Peyer's patch (tissue), 4 donors: ENCODE measurements at regions not wholly inside any gene's neighbourhood (a gene's known extent, or its start where the extent isn't known, plus 50 kb on each side); places are given as distances from the start of the nearest gene placed in this dataset.
A peak's percentile ranks its signal among the peaks of the same experiment; 100 is the strongest.
"Not testable (repeated sequence)": the region's sequence is repeated elsewhere in the genome, so short reads cannot be mapped to it uniquely, and the experiment has no call there.

Experiments
- DNase-seq, 3 donors: peaks; one replicate each; pipeline ENCODE4 v3.0.0-alpha.2; 2017 to 2019
- H3K27ac ChIP-seq, 4 donors: fragments of 200-600 bp; sonication (generic); one replicate each; pipeline ENCODE4 v1.5.1; 2016 to 2019
- H3K27me3 ChIP-seq, 2 donors: fragments of 200-600 bp; sonication (generic); one replicate each; pipeline ENCODE4 v1.5.1; 2019
- H3K36me3 ChIP-seq, 3 donors: fragments of 200-600 bp; sonication (generic); one replicate each; pipeline ENCODE4 v1.5.1; 2016 to 2019
- H3K4me1 ChIP-seq, 4 donors: fragments of 200-600 bp; sonication (generic); one replicate each; pipeline ENCODE4 v1.5.1; 2016 to 2019
- H3K4me3 ChIP-seq, 4 donors: fragments of 200-600 bp; sonication (generic); 1 replicate in 3 of 4; 2 replicates in 1 of 4; pipeline ENCODE4 v1.5.1; 2016 to 2019; ENCODE audit warnings: mild to moderate bottlenecking in 1 of 4
- H3K9me3 ChIP-seq, 4 donors: fragments of 200-600 bp; sonication (generic); one replicate each; pipeline ENCODE4 v1.5.1; 2016 to 2019; ENCODE audit warnings: mild to moderate bottlenecking in 1 of 4
- CTCF ChIP-seq, 6 experiments: fragments of 450-650 bp in 4 of 6; fragments of 200-600 bp in 2 of 6; sonication (generic) in 1 of 6; IDR thresholded peaks; one replicate each; pipeline ENCODE4 v1.5.1; 2017 to 2019; ENCODE audit warnings: antibody characterized with exemption in 6 of 6, mild to moderate bottlenecking in 3 of 6, moderate library complexity in 1 of 6
- POLR2A ChIP-seq, 2 donors: fragments of 450-650 bp; IDR thresholded peaks; one replicate each; pipeline ENCODE4 v1.5.1; 2017; ENCODE audit warnings: antibody characterized with exemption in 2 of 2, mild to moderate bottlenecking in 2 of 2, moderate library complexity in 2 of 2

- no peak overlapping the region for H3K27ac ChIP-seq
- no peak for TF ChIP-seq POLR2A (IDR thresholded peaks at IDR 0.05)
- TF ChIP-seq CTCF (IDR thresholded peaks at IDR 0.05) = no peak
- H3K9me3 ChIP-seq = peaks cover 0 to 2% (median 0%) of the 10 kb centered on the region in 4 donors
- no peak overlapping the region for H3K4me3 ChIP-seq
- H3K4me1 ChIP-seq = no peaks in the 10 kb centered on the region
- no peaks in the 10 kb centered on the region for H3K27me3 ChIP-seq
- DNase-seq = no peak
- no peaks in the 10 kb centered on the region for H3K36me3 ChIP-seq
These were observed 1136.7 kb downstream of the TMEM121 start for GRCh38 chr14:106662936-106663550.

- H3K4me1 ChIP-seq, H3K9me3 ChIP-seq, H3K27ac ChIP-seq, H3K4me3 ChIP-seq, H3K27me3 ChIP-seq, H3K36me3 ChIP-seq: not testable (repeated sequence)
- DNase-seq = peak in 1 of 3 donors; percentile 52
- TF ChIP-seq CTCF (IDR thresholded peaks at IDR 0.05) = peak in 5 of 6 experiments; percentile 7 to 62 (median 18)
These were observed 1137.5 kb downstream of the TMEM121 start for GRCh38 chr14:106663805-106664410.

- DNase-seq = no peak
- TF ChIP-seq CTCF (IDR thresholded peaks at IDR 0.05) (no peak), POLR2A (IDR thresholded peaks at IDR 0.05) (no peak)
- Histone ChIP-seq H3K27ac (no peak overlapping the region), H3K4me1 (no peaks in the 10 kb centered on the region), H3K27me3 (no peaks in the 10 kb centered on the region), H3K4me3 (no peak overlapping the region), H3K9me3 (peaks cover 0 to 2% (median 0%) of the 10 kb centered on the region in 4 donors), H3K36me3 (no peaks in the 10 kb centered on the region)
These were observed 1139.4 kb downstream of the TMEM121 start for GRCh38 chr14:106665814-106666213.

GRCh38 chr14:106666341-106666740 lies 1140.0 kb downstream of the TMEM121 start:
- no peak for TF ChIP-seq CTCF (IDR thresholded peaks at IDR 0.05)
- no peak for TF ChIP-seq POLR2A (IDR thresholded peaks at IDR 0.05)
- Histone ChIP-seq H3K4me3 (no peak overlapping the region), H3K27me3 (no peaks in the 10 kb centered on the region), H3K4me1 (no peaks in the 10 kb centered on the region), H3K9me3 (peaks cover 0 to 2% (median 0%) of the 10 kb centered on the region in 4 donors), H3K36me3 (no peaks in the 10 kb centered on the region), H3K27ac (no peak overlapping the region)
- DNase-seq = no peak

- H3K27me3 ChIP-seq = no peaks in the 10 kb centered on the region
- no peak overlapping the region for H3K27ac ChIP-seq
- no peaks in the 10 kb centered on the region for H3K36me3 ChIP-seq
- TF ChIP-seq POLR2A (IDR thresholded peaks at IDR 0.05) (no peak), CTCF (IDR thresholded peaks at IDR 0.05) (no peak)
- H3K9me3 ChIP-seq = no peaks in the 10 kb centered on the region
- no peak overlapping the region for H3K4me3 ChIP-seq
- DNase-seq = no peak
- no peaks in the 10 kb centered on the region for H3K4me1 ChIP-seq
These were observed 1143.6 kb downstream of the TMEM121 start for GRCh38 chr14:106670011-106670410.

- not testable (repeated sequence) for DNase-seq, H3K9me3 ChIP-seq, H3K4me3 ChIP-seq, H3K36me3 ChIP-seq, H3K27me3 ChIP-seq, H3K4me1 ChIP-seq, H3K27ac ChIP-seq
These were observed 1147.7 kb downstream of the TMEM121 start for GRCh38 chr14:106674093-106674492.

GRCh38 chr14:106674509-106675125 lies 1148.2 kb downstream of the TMEM121 start:
- peak in 2 of 3 donors; percentile 74 to 77 for DNase-seq
- H3K27me3 ChIP-seq, H3K9me3 ChIP-seq, H3K36me3 ChIP-seq, H3K4me1 ChIP-seq, H3K27ac ChIP-seq, H3K4me3 ChIP-seq: not testable (repeated sequence)

GRCh38 chr14:106675716-106676115 lies 1149.3 kb downstream of the TMEM121 start:
- not testable (repeated sequence) for H3K36me3 ChIP-seq, H3K27ac ChIP-seq, DNase-seq, H3K27me3 ChIP-seq, H3K4me3 ChIP-seq, H3K4me1 ChIP-seq, H3K9me3 ChIP-seq
